Brain microvascular endothelial cell (primary cell): ENCODE measurements at regions not wholly inside any gene's neighbourhood (a gene's known extent, or its start where the extent isn't known, plus 50 kb on each side); places are given as distances from the start of the nearest gene placed in this dataset.

ENCODE experiments used
- DNase-seq: peaks from one replicate; pipeline ENCODE4 v3.0.0-alpha.2; 2020
- H3K27ac ChIP-seq: fragments of 250-450 bp; sonication (Bioruptor Pico); 2 replicates; pipeline ENCODE4 v1.5.1; 2020; ENCODE audit warnings: mild to moderate bottlenecking, moderate library complexity
- H3K27me3 ChIP-seq: fragments of 250-450 bp; sonication (Bioruptor Pico); replicated peaks from 2 replicates; pipeline ENCODE4 v1.5.1; 2020; ENCODE audit warnings: mild to moderate bottlenecking
- H3K36me3 ChIP-seq: fragments of 250-450 bp; sonication (Bioruptor Pico); replicated peaks from 2 replicates; pipeline ENCODE4 v1.5.1; 2020; ENCODE audit warnings: mild to moderate bottlenecking
- H3K4me3 ChIP-seq: 2 replicates; pipeline ENCODE4 v1.5.1; 2011; ENCODE audit warnings: low read depth, mild to moderate bottlenecking, control low read depth, low read length, moderate library complexity
- CTCF ChIP-seq: IDR thresholded peaks from 2 replicates; pipeline ENCODE4 v1.5.1; 2011; ENCODE audit warnings: low read depth, mild to moderate bottlenecking, moderate library complexity, low read length, control low read depth, inconsistent platforms; ENCODE audit errors: missing control alignments
- in situ Hi-C: cut with HindIII; loops from 2 replicates; pipeline ENCODE4 v1.10.0; 2017; ENCODE audit warnings: low sequenced_read_pairs, low pct_ligation_motif_present

- H3K27ac ChIP-seq: no peak overlapping the region
- TF ChIP-seq CTCF: no peak
- H3K27me3 ChIP-seq: no peaks in the 10 kb centered on the region
- in situ Hi-C loops: no loop called here
- no peak for DNase-seq
- H3K36me3 ChIP-seq: no peaks in the 10 kb centered on the region
- no peak overlapping the region for H3K4me3 ChIP-seq
These were observed 616.2 kb downstream of the RWDD3 start for GRCh38 chr1:95850165-95850649.

- Histone ChIP-seq H3K27me3 (no peaks in the 10 kb centered on the region), H3K36me3 (no peaks in the 10 kb centered on the region), H3K4me3 (no peak overlapping the region), H3K27ac (no peak overlapping the region)
- TF ChIP-seq CTCF: no peak
- in situ Hi-C loops: no loop called here
- DNase-seq: no peak
These were observed 616.8 kb downstream of the RWDD3 start for GRCh38 chr1:95850763-95851162.

GRCh38 chr1:95852483-95853070 lies 618.6 kb downstream of the RWDD3 start:
- no peak for TF ChIP-seq CTCF
- DNase-seq: no peak
- in situ Hi-C loops: no loop called here
- H3K27ac ChIP-seq: no peak overlapping the region
- no peak overlapping the region for H3K4me3 ChIP-seq
- H3K27me3 ChIP-seq: no peaks in the 10 kb centered on the region
- H3K36me3 ChIP-seq: no peaks in the 10 kb centered on the region

GRCh38 chr1:95854457-95854856 lies 620.4 kb downstream of the RWDD3 start:
- Histone ChIP-seq H3K27ac (no peak overlapping the region), H3K36me3 (no peaks in the 10 kb centered on the region), H3K27me3 (no peaks in the 10 kb centered on the region), H3K4me3 (no peak overlapping the region)
- TF ChIP-seq CTCF: no peak
- in situ Hi-C loops: no loop called here
- DNase-seq: no peak

- in situ Hi-C loops: no loop called here
- no peak for TF ChIP-seq CTCF
These were observed 629.1 kb downstream of the RWDD3 start for GRCh38 chr1:95863086-95863485.

GRCh38 chr1:95865769-95866168 lies 631.8 kb downstream of the RWDD3 start:
- TF ChIP-seq CTCF: no peak

More at GRCh38 chr1:95863086-95863485, 629.1 kb downstream of the RWDD3 start:
- no peak for DNase-seq
- H3K27me3 ChIP-seq: no peaks in the 10 kb centered on the region
- no peaks in the 10 kb centered on the region for H3K36me3 ChIP-seq
- H3K27ac ChIP-seq: no peak overlapping the region
- no peak overlapping the region for H3K4me3 ChIP-seq

More at GRCh38 chr1:95865769-95866168, 631.8 kb downstream of the RWDD3 start:
- Histone ChIP-seq H3K4me3 (no peak overlapping the region), H3K36me3 (no peaks in the 10 kb centered on the region), H3K27ac (no peak overlapping the region), H3K27me3 (no peaks in the 10 kb centered on the region)
- in situ Hi-C loops: no loop called here
- DNase-seq: no peak
